Stimulated activated CD4-positive, alpha-beta T cell treated with anti-CD3 and anti-CD28 coated beads, Interleukin-15, amount 100 ng/mL, for 1 hour (primary cell): ENCODE measurements at regions not wholly inside any gene's neighbourhood (a gene's known extent, or its start where the extent isn't known, plus 50 kb on each side); places are given as distances from the start of the nearest gene placed in this dataset.

Experiments used
- DNase-seq, 2 donors: peaks; one replicate each; pipeline ENCODE4 v3.0.0-alpha.2; 2020; ENCODE audit warnings: low read depth in 1 of 2, low spot score in 1 of 2

GRCh38 chr17:14508156-14508555 is 207.3 kb downstream of the HS3ST3B1 start:
- DNase-seq, result no peak

GRCh38 chr17:14506364-14506763 is 205.5 kb downstream of the HS3ST3B1 start:
- DNase-seq, result no peak

- no peak for DNase-seq
Observed at GRCh38 chr17:14505606-14506005, 204.7 kb downstream of the HS3ST3B1 start.

- DNase-seq, result no peak
Observed at GRCh38 chr17:14499976-14500375, 199.1 kb downstream of the HS3ST3B1 start.

- DNase-seq, result no peak
Observed at GRCh38 chr17:14498812-14499211, 197.9 kb downstream of the HS3ST3B1 start.

- DNase-seq, result no peak
Observed at GRCh38 chr17:14494161-14494560, 193.3 kb downstream of the HS3ST3B1 start.

GRCh38 chr17:14489986-14490385 is 189.1 kb downstream of the HS3ST3B1 start:
- DNase-seq, result no peak

GRCh38 chr17:14488958-14489550 is 188.2 kb downstream of the HS3ST3B1 start:
- DNase-seq, result no peak

GRCh38 chr17:14487068-14487467 is 186.2 kb downstream of the HS3ST3B1 start:
- no peak for DNase-seq

- DNase-seq, result no peak
Observed at GRCh38 chr17:14482715-14483114, 181.8 kb downstream of the HS3ST3B1 start.

GRCh38 chr17:14481664-14482063 is 180.8 kb downstream of the HS3ST3B1 start:
- DNase-seq, result no peak

GRCh38 chr17:14474591-14474990 is 173.7 kb downstream of the HS3ST3B1 start:
- no peak for DNase-seq

GRCh38 chr17:14471052-14471451 is 170.2 kb downstream of the HS3ST3B1 start:
- DNase-seq, result no peak

GRCh38 chr17:14470417-14470816 is 169.5 kb downstream of the HS3ST3B1 start:
- no peak for DNase-seq

GRCh38 chr17:14469971-14470370 is 169.1 kb downstream of the HS3ST3B1 start:
- no peak for DNase-seq

- no peak for DNase-seq
Observed at GRCh38 chr17:14468858-14469257, 168.0 kb downstream of the HS3ST3B1 start.

- DNase-seq, result no peak
Observed at GRCh38 chr17:14461227-14461548, 160.3 kb downstream of the HS3ST3B1 start.

GRCh38 chr17:14460516-14461226 is 159.8 kb downstream of the HS3ST3B1 start:
- no peak for DNase-seq

GRCh38 chr17:14459955-14460354 is 159.1 kb downstream of the HS3ST3B1 start:
- no peak for DNase-seq

GRCh38 chr17:14458724-14459123 is 157.8 kb downstream of the HS3ST3B1 start:
- no peak for DNase-seq

- DNase-seq, result no peak
Observed at GRCh38 chr17:14454746-14455145, 153.9 kb downstream of the HS3ST3B1 start.

- DNase-seq, result no peak
Observed at GRCh38 chr17:14452856-14453255, 152.0 kb downstream of the HS3ST3B1 start.

- DNase-seq, result no peak
Observed at GRCh38 chr17:14451729-14452191, 150.9 kb downstream of the HS3ST3B1 start.
